Activated CD4-positive, alpha-beta T cell treated with anti-CD3 and anti-CD28 coated beads, Interleukin-2, Interleukin-6, amounts not matched to agents 100 ng/mL and 50 ng/mL, durations not matched to agents 16 hours and 8 hours (primary cell): ENCODE measurements at regions not wholly inside any gene's neighbourhood (a gene's known extent, or its start where the extent isn't known, plus 50 kb on each side); places are given as distances from the start of the nearest gene placed in this dataset.
A peak's percentile ranks its signal among the peaks of the same experiment; 100 is the strongest.

Source experiments
- DNase-seq: peaks from one replicate; pipeline ENCODE4 v3.0.0-alpha.2; 2020

DNA sequence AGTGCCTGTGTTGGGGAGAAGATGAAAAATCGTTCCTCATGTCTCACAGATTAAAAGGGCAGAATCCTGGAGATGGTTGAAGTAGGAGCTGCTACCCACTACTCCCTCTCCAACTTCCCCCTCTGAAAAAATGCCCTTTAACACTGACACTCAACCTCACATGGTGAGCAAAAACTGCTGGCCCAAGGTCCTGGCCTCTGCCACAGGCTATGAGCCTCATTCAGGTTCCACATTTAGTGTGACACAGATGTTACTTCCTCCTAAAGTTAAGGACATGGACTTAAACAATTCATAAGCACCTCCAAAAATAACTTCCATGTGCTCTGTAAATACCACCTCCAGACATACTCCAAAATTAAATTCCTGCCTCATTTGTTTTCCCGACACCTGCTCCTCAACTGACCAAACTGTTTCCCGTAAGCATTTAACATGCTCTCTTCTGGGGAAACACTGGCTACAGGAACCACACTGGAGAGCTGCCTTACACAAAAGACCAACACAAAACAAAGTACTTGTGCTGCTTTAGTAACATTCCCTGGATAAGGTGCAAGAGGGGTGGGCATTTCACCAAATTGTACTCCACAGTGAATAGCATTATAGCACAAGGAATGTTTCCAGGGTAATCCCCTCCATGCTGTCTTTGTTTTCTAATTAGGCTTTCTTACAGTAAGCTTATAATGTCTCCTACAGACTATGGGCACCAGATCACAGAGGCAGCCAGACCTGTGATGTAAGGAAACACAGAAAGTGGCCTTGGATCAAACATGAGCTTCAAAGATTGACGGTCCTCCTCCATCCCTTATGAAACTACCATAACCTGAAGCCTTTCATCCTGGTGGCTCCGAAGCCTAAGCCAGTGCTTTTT lies 57.0 kb downstream of the PHLDA1 start:
- DNase-seq: no peak

DNA sequence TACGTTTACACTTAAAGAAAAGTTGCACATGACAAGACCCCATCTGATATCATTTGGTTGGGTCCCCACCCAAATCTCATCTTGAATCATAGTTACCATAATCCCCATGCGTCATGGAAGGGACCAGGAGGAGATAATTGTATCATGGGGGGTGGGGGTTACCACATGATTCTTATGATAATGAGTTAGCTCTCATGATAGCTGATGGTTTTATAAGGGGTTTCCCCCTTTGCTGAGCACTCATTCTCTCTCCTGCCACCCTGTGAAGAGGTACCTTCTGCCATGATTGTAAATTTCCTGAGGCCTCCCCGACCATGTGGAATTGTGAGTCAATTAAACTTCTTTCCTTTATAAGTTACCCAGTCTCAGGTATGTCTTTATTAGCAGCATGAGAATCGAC lies 60.3 kb downstream of the PHLDA1 start:
- no peak for DNase-seq

GRCh38 chr12:75970310-75970709 lies 61.3 kb downstream of the PHLDA1 start:
- no peak for DNase-seq

- DNase-seq: no peak
Measured at GRCh38 chr12:75969768-75970167, 61.8 kb downstream of the PHLDA1 start.

DNA sequence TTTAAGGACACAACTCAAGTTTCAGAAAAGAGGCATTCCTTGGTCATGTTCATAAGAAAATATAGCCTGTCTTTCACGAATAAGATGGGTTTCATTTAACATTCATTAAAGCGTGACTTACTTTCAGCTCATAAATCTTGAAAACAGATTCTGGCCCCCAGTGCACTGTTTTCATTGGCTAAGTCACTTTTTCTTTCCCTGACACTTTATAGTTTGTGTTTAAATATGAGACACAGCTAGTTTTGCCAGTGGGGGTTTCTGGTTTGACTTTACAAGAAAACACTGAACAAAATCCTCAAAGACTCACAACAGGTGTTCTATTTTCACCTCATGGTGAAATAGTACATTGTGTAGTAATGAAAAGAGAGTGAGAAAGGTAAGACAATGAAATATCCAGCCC lies 65.9 kb downstream of the PHLDA1 start:
- DNase-seq: no peak

DNA sequence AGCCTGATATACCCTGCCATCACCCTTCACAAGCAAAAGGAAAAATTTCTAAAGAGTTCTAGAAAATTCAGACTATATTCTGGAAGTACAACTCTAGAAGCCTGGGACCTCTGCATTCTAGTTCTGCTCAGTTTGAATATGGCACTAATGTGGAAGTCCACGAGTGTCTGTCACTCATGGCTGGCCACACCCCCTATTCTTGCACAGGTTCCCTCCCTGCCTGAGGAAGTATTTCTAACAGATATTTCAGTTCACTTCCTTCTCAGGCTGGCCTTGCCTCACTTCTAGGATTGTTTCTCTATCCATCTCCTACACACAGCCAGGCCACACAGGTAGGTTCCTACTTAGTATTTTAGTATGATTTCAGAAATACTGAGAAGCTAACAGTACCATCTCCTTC lies 67.4 kb downstream of the PHLDA1 start:
- DNase-seq: no peak

DNA sequence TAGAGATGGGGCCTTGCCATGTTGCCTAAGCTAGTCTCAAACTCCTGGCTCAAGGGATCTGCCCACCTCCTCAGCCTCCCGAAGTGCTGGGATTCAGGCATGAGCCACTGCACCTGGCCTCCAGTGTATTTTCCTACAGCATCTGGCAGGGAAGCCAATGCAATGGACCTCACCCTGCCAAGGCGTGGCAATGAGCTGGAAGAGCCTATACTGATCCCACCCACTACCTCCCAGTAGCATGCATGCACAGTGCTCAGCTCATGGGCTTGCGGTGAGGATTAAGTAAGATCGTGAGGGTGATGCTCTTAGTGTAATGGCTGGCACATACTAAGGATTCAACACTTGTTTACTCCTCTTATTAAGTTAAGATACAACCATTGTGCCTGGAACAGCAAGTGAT lies 69.7 kb downstream of the PHLDA1 start:
- no peak for DNase-seq

GRCh38 chr12:75960954-75961661 lies 70.5 kb downstream of the PHLDA1 start:
- no peak for DNase-seq

- DNase-seq: no peak
Measured at GRCh38 chr12:75960086-75960910, 71.3 kb downstream of the PHLDA1 start.

GRCh38 chr12:75959506-75959905 lies 72.1 kb downstream of the PHLDA1 start:
- DNase-seq: peak; percentile 23

DNA sequence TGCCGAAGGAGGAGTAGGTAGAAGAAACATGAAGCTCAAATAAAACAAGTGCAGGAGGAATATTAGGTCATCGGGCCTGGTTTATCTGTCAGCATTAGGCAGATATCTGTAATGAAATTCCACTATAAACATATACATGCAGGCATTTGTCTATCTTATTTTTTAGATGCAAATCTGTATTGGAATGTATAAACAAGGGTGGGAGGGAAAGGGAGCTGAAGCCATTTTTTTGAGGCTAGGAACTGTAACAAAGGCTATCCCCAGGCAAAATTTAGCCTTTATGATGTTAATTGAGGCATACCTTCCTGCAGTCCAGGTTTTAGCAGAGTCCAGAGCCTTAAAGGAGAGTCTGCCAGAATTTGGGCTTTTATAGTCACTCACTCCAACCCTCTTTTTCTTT lies 72.5 kb downstream of the PHLDA1 start:
- DNase-seq: no peak

GRCh38 chr12:75955251-75955650 lies 76.3 kb downstream of the PHLDA1 start:
- DNase-seq: no peak

DNA sequence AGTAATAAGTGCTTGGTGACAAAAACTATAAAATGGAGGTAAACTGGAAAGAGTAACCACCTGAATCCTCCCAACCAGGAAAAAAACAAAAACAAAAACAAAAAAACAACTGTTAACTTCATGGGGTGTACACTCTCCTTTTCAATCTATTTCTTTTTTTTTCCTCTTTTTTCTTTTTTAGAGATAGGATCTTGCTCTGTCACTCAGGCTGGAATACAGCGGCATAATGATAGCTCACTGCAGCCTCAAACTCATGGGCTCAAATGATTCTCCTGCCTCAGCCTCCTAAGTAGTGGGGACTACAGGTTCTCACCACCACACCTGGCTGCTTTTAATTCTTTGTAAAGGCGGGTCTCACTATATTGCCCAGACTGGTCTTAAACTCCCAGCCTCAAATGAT lies 76.8 kb downstream of the PHLDA1 start:
- DNase-seq: no peak

- no peak for DNase-seq
Measured at GRCh38 chr12:75954041-75954440, 77.5 kb downstream of the PHLDA1 start.

GRCh38 chr12:75953312-75953906 lies 78.2 kb downstream of the PHLDA1 start:
- DNase-seq: no peak

GRCh38 chr12:75951399-75952278 lies 79.9 kb downstream of the PHLDA1 start:
- no peak for DNase-seq

- DNase-seq: no peak
Measured at GRCh38 chr12:75947156-75947723, 84.3 kb downstream of the PHLDA1 start.

DNA sequence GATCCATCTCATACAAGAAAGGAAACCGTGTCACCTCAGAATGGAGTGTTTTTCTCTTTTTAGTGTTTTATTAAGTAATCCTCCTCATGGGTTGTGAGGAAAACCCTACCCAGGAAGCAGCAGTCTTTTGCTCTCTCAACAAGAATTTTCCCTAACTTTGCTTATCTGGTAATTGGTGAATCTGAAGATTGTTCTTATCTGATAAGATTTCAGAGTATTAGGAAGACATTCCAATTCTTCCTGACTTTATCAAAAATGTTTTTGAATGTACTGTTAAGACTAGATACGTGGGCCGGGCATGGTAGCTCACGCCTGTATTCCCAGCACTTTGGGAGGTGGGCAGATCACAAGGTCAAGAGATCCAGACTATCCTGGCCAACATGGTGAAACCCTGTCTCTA lies 86.0 kb downstream of the PHLDA1 start:
- no peak for DNase-seq

DNA sequence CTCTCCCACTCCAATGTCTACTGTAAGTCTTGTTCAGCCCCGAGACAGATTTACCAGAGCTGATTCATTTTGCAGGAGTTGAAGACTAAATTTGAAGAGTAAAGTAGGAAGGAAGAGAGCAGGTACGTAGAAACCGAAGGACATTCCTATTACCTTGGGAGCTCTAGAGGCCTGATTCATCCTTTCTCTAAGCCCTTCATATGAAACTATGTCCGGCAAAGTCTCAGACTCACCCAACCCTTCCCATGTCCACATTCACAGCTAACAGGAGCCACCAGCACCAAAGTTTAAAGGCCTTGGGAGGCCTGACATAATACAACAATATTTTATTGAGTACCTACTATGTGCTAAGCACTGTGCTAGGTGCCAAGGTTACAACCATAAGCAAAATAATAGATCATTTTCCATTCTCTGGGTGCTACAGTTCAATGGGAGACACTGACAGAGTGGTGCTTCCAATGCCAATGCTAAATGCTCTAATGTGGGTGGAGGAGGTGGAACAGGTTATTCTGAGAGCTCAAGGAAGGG lies 86.6 kb downstream of the PHLDA1 start:
- no peak for DNase-seq

DNA sequence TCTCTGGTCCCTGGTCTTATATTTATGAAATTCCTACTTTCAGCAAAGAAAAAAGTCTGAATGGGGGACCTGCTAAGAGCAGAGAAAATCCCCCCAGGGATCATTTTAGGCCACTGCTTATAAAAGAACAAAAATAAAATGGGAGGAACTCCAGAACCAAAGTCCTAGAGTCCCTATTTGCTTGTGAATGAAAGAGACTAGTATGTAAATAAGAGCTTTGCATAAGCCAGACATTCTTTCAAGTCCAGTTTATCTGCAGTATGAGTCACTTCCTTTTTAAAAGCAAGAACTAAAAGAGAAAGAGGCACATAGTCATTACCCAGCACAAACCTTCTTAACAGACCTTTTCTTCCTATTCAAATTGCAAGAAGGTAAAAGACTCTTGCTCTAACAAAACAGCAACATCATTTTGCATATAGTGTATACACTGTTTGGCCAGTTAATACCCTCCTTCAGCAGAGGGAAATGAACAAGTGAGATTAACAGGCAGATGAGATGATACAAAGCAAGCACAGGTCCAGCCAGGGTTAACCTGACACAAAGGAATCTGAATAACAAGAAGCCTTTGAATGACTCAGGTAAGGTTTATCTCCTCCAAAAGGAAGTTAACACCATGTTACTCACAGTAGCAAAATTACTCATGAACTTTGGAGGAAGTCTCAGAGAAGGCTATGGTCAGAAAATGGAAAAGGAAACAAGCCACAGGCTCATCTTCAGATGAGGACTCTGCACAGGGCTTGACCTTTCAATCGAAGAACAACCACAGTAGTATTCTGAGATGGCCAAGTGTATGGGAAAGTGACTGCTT lies 87.3 kb downstream of the PHLDA1 start:
- peak; percentile 85 for DNase-seq

DNA sequence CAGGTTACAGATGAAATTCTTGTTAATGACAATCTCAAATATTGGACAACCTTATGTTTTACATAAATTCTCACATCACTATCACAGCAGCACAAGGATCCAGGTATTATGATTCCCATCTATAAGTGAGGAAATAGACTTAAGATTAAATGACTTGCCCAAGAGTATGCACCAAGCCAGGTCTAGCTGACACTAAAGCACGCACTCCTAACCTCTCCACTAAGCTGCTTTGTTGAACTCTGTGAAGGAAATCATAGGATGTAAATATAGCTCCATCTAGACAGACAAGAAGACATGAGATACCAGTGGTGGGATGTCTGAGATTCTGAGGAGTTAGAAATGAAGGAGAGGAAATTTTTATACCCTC lies 87.9 kb downstream of the PHLDA1 start:
- no peak for DNase-seq
